Tibial nerve (tissue), 4 donors: ENCODE measurements at regions not wholly inside any gene's neighbourhood (a gene's known extent, or its start where the extent isn't known, plus 50 kb on each side); places are given as distances from the start of the nearest gene placed in this dataset.
"Not testable (repeated sequence)": the region's sequence is repeated elsewhere in the genome, so short reads cannot be mapped to it uniquely, and the experiment has no call there.

Experiments
- EP300 ChIP-seq, 2 donors: sonication (generic); formaldehyde crosslinking; IDR thresholded peaks; one replicate each; pipeline ENCODE4 v1.6.1; 2017; ENCODE audit warnings: antibody characterized with exemption in 2 of 2, mild to moderate bottlenecking in 1 of 2
- POLR2A ChIP-seq, 2 donors: fragments of 450-650 bp; IDR thresholded peaks; one replicate each; pipeline ENCODE4 v1.6.1; 2017; ENCODE audit warnings: antibody characterized with exemption in 2 of 2, mild to moderate bottlenecking in 2 of 2, moderate library complexity in 2 of 2
- TF ChIP-seq, protein P1 (sequence below), 5 experiments: fragments of 200-600 bp in 3 of 5; fragments of 450-650 bp in 2 of 5; sonication (generic) in 3 of 5; IDR thresholded peaks; one replicate each; pipeline ENCODE4 v1.5.1; 2016 to 2019; ENCODE audit warnings: antibody characterized with exemption in 5 of 5, mild to moderate bottlenecking in 3 of 5, moderate library complexity in 2 of 5

DNA sequence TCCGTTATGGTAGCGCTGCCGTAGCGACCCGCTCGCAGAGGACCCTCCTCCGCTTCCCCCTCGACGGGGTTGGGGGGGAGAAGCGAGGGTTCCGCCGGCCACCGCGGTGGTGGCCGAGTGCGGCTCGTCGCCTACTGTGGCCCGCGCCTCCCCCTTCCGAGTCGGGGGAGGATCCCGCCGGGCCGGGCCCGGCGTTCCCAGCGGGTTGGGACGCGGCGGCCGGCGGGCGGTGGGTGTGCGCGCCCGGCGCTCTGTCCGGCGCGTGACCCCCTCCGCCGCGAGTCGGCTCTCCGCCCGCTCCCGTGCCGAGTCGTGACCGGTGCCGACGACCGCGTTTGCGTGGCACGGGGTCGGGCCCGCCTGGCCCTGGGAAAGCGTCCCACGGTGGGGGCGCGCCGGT lies 2086.7 kb upstream of the TPTE start:
- TF ChIP-seq, protein P1, sequence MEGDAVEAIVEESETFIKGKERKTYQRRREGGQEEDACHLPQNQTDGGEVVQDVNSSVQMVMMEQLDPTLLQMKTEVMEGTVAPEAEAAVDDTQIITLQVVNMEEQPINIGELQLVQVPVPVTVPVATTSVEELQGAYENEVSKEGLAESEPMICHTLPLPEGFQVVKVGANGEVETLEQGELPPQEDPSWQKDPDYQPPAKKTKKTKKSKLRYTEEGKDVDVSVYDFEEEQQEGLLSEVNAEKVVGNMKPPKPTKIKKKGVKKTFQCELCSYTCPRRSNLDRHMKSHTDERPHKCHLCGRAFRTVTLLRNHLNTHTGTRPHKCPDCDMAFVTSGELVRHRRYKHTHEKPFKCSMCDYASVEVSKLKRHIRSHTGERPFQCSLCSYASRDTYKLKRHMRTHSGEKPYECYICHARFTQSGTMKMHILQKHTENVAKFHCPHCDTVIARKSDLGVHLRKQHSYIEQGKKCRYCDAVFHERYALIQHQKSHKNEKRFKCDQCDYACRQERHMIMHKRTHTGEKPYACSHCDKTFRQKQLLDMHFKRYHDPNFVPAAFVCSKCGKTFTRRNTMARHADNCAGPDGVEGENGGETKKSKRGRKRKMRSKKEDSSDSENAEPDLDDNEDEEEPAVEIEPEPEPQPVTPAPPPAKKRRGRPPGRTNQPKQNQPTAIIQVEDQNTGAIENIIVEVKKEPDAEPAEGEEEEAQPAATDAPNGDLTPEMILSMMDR (IDR thresholded peaks at IDR 0.05) = not testable (repeated sequence)
- not testable (repeated sequence) for TF ChIP-seq POLR2A, EP300 (IDR thresholded peaks at IDR 0.05)
